ENCODE measurements at regions not wholly inside any gene's neighbourhood (a gene's known extent, or its start where the extent isn't known, plus 50 kb on each side); places are given as distances from the start of the nearest gene placed in this dataset.
A peak's percentile ranks its signal among the peaks of the same experiment; 100 is the strongest.

DNA sequence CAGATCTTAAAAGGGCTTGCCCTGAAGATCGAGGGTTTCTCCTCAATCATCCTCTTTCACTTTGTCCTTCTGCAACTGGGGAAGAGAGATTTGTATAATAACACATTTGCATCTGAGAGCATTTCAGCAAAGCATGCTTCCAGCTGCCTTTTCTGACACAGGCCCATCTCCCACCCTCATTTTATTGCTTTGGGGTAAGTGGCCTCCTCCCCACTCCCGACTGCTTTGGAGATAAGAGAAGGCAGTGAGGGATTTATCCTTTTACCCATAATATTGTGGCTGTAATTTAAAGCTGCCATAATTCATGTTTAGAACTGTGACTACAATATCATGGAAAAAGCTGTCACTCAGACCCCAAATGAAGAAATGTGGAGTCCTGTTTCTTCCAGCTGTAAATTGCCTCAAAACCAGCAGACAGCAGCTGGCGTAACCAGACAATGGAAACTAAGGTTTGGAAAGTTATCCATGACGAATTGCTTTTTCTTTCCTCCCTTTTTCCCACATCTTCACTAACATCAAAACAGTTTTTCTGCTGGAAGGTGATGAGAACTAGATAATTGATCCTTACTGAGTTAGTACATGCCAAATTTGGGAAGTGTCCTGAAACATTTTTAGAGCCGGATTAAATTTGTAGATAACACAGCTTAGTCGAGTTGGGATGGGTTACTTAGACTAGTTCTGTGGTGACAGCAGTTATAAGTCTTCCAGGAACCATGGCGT is 104.2 kb upstream of the PFN2 start:
- Histone ChIP-seq H3K9ac (ENCODE audit: low read length) (no peak overlapping the region), H3K27ac (ENCODE audit: low read depth, low read length) (no peak overlapping the region)
- no CpG with 5 or more reads among the region's 7 CpGs for WGBS (ENCODE audit: extremely low coverage, insufficient coverage, low lambda C conversion rate)

DNA sequence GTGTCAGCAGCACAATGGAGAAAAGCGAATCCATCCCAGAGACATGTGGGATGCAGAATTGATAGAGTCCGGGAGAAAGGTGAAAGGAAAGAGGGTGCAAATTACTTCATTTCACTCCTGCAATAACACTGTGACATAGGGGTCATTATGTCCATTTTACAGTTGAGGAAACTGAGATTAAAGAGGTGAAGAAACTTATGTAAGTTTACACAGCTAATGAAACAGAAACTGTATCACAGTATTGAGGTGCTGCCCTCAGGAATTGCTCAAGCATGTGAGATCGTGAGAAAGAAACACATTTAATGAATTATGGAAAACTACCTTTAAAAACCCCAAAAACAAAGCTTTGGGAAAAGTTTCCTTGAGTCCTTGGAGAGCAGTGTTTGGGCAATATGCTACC is 103.6 kb upstream of the PFN2 start:
- H3K23ac ChIP-seq (ENCODE audit: low read length) = no peak overlapping the region
- peaks cover 1% of the 10 kb centered on the region for H3K4me1 ChIP-seq (ENCODE audit: control insufficient read depth, low read depth, low read length)
- no peak overlapping the region for H2BK120ac ChIP-seq (ENCODE audit: low read depth, low read length)
- H4K8ac ChIP-seq (ENCODE audit: low read depth, low read length) = no peak overlapping the region
- H3K18ac ChIP-seq (ENCODE audit: low read length) = no peak overlapping the region
- no peak overlapping the region for H4K5ac ChIP-seq (ENCODE audit: low read length)
- no peaks in the 10 kb centered on the region for H3K79me1 ChIP-seq (ENCODE audit: low read length)
- DNase-seq = no peak
- WGBS (ENCODE audit: extremely low coverage, insufficient coverage, low lambda C conversion rate) = no CpG with 5 or more reads among the region's 3 CpGs
- no peaks in the 10 kb centered on the region for H3K36me3 ChIP-seq (ENCODE audit: control insufficient read depth, insufficient read depth, low read length)
- H3K27me3 ChIP-seq (ENCODE audit: insufficient read depth, low read length, poor library complexity) = no peaks in the 10 kb centered on the region
- no peak overlapping the region for H3K4ac ChIP-seq (ENCODE audit: low read depth, low read length)
- H3K9ac ChIP-seq (ENCODE audit: low read length) = no peak overlapping the region
- no peak overlapping the region for H3K4me2 ChIP-seq (ENCODE audit: low read length)
- H3K56ac ChIP-seq (ENCODE audit: low read length) = no peak overlapping the region
- H3K27ac ChIP-seq (ENCODE audit: low read depth, low read length) = no peak overlapping the region
- H2AK5ac ChIP-seq (ENCODE audit: low read length) = no peak overlapping the region
- no peaks in the 10 kb centered on the region for H3K79me2 ChIP-seq (ENCODE audit: control insufficient read depth, insufficient read depth, low read length)
- no peak overlapping the region for H2BK5ac ChIP-seq (ENCODE audit: low read length)
- H3K4me3 ChIP-seq (ENCODE audit: low read length) = no peak overlapping the region
- H2BK15ac ChIP-seq (replicated peaks; ENCODE audit: low read depth) = no peak overlapping the region

More for the DNA sequence above, 104.2 kb upstream of the PFN2 start:
- Histone ChIP-seq H3K36me3 (ENCODE audit: control insufficient read depth, insufficient read depth, low read length) (no peaks in the 10 kb centered on the region), H3K18ac (ENCODE audit: low read length) (no peak overlapping the region), H4K5ac (ENCODE audit: low read length) (no peak overlapping the region), H2AK5ac (ENCODE audit: low read length) (no peak overlapping the region), H2BK5ac (ENCODE audit: low read length) (no peak overlapping the region), H3K4me2 (ENCODE audit: low read length) (no peak overlapping the region), H2BK15ac (replicated peaks; ENCODE audit: low read depth) (no peak overlapping the region), H3K27me3 (ENCODE audit: insufficient read depth, low read length, poor library complexity) (no peaks in the 10 kb centered on the region), H3K79me2 (ENCODE audit: control insufficient read depth, insufficient read depth, low read length) (no peaks in the 10 kb centered on the region), H3K4me1 (ENCODE audit: control insufficient read depth, low read depth, low read length) (peaks cover 1% of the 10 kb centered on the region), H3K79me1 (ENCODE audit: low read length) (no peaks in the 10 kb centered on the region), H3K23ac (ENCODE audit: low read length) (no peak overlapping the region), H3K4ac (ENCODE audit: low read depth, low read length) (no peak overlapping the region), H3K56ac (ENCODE audit: low read length) (no peak overlapping the region), H3K4me3 (ENCODE audit: low read length) (no peak overlapping the region), H4K8ac (ENCODE audit: low read depth, low read length) (no peak overlapping the region), H2BK120ac (ENCODE audit: low read depth, low read length) (no peak overlapping the region)
- no peak for DNase-seq

DNA sequence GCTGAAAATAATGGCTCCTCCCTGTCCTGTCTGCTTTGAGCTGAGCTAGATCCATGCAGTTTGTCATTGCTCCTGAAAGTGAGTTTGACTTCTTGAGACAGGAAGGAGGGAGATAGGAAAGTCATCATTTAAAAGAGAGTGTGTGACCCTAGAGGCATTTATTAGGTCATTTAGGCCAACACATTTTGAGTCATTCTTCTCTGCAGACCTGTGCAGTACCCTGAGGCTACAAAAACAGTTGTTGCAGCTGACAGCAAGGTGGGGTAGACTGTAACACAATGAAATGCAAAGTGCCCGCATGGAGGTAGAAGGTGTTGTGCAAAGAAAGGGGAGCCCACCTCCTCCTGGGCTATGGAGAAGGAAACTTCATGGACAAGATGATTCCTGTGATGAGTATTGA is 102.8 kb upstream of the PFN2 start:
- no peaks in the 10 kb centered on the region for H3K27me3 ChIP-seq (ENCODE audit: insufficient read depth, low read length, poor library complexity)
- H3K4me2 ChIP-seq (ENCODE audit: low read length) = no peak overlapping the region
- no peak overlapping the region for H2AK5ac ChIP-seq (ENCODE audit: low read length)
- peak; percentile 63 for DNase-seq
- no peak overlapping the region for H3K9ac ChIP-seq (ENCODE audit: low read length)
- no peak overlapping the region for H4K8ac ChIP-seq (ENCODE audit: low read depth, low read length)
- peaks cover 1% of the 10 kb centered on the region for H3K4me1 ChIP-seq (ENCODE audit: control insufficient read depth, low read depth, low read length)
- H3K18ac ChIP-seq (ENCODE audit: low read length) = no peak overlapping the region
- no peak overlapping the region for H2BK15ac ChIP-seq (replicated peaks; ENCODE audit: low read depth)
- no peak overlapping the region for H3K23ac ChIP-seq (ENCODE audit: low read length)
- H3K36me3 ChIP-seq (ENCODE audit: control insufficient read depth, insufficient read depth, low read length) = no peaks in the 10 kb centered on the region
- H4K5ac ChIP-seq (ENCODE audit: low read length) = no peak overlapping the region
- H3K4me3 ChIP-seq (ENCODE audit: low read length) = no peak overlapping the region
- no peak overlapping the region for H3K4ac ChIP-seq (ENCODE audit: low read depth, low read length)
- H3K79me2 ChIP-seq (ENCODE audit: control insufficient read depth, insufficient read depth, low read length) = no peaks in the 10 kb centered on the region
- H3K79me1 ChIP-seq (ENCODE audit: low read length) = no peaks in the 10 kb centered on the region
- no peak overlapping the region for H2BK120ac ChIP-seq (ENCODE audit: low read depth, low read length)
- no peak overlapping the region for H3K27ac ChIP-seq (ENCODE audit: low read depth, low read length)
- no peak overlapping the region for H2BK5ac ChIP-seq (ENCODE audit: low read length)
- no peak overlapping the region for H3K56ac ChIP-seq (ENCODE audit: low read length)
- no CpG with 5 or more reads among the region's 1 CpG for WGBS (ENCODE audit: extremely low coverage, insufficient coverage, low lambda C conversion rate)

DNA sequence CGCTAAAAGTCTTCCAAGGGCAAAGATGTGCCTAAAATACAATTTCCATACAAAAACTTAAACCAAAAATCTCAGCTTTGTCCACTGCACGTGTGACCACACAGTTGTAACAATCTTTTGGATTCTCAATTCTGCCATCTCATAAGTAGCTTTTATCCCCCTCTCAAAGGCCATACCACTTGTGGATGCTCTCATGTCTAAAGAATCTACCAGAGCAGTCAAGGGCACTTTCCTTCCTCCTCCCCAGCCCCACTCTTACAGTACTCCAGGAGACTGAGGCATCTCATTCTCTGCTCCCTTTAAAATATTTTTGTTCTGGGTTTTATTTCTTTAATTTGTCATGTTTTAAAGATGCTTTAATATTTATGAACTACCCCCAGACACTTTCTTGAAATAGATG is 102.3 kb upstream of the PFN2 start:
- no peaks in the 10 kb centered on the region for H3K79me1 ChIP-seq (ENCODE audit: low read length)
- no peak overlapping the region for H4K8ac ChIP-seq (ENCODE audit: low read depth, low read length)
- no peak overlapping the region for H3K4me2 ChIP-seq (ENCODE audit: low read length)
- no peak overlapping the region for H2BK15ac ChIP-seq (replicated peaks; ENCODE audit: low read depth)
- peaks cover 1% of the 10 kb centered on the region for H3K4me1 ChIP-seq (ENCODE audit: control insufficient read depth, low read depth, low read length)
- no peak overlapping the region for H3K9ac ChIP-seq (ENCODE audit: low read length)
- H3K18ac ChIP-seq (ENCODE audit: low read length) = no peak overlapping the region
- H2BK5ac ChIP-seq (ENCODE audit: low read length) = no peak overlapping the region
- H3K56ac ChIP-seq (ENCODE audit: low read length) = no peak overlapping the region
- no peak overlapping the region for H3K4me3 ChIP-seq (ENCODE audit: low read length)
- H3K4ac ChIP-seq (ENCODE audit: low read depth, low read length) = no peak overlapping the region
- H3K79me2 ChIP-seq (ENCODE audit: control insufficient read depth, insufficient read depth, low read length) = no peaks in the 10 kb centered on the region
- no peak overlapping the region for H2BK120ac ChIP-seq (ENCODE audit: low read depth, low read length)
- H3K27me3 ChIP-seq (ENCODE audit: insufficient read depth, low read length, poor library complexity) = no peaks in the 10 kb centered on the region
- H3K36me3 ChIP-seq (ENCODE audit: control insufficient read depth, insufficient read depth, low read length) = no peaks in the 10 kb centered on the region
- no peak overlapping the region for H3K27ac ChIP-seq (ENCODE audit: low read depth, low read length)
- H2AK5ac ChIP-seq (ENCODE audit: low read length) = no peak overlapping the region
- peak; percentile 71 for DNase-seq
- no peak overlapping the region for H4K5ac ChIP-seq (ENCODE audit: low read length)
- WGBS (ENCODE audit: extremely low coverage, insufficient coverage, low lambda C conversion rate) = no CpG with 5 or more reads among the region's 2 CpGs
- no peak overlapping the region for H3K23ac ChIP-seq (ENCODE audit: low read length)

DNA sequence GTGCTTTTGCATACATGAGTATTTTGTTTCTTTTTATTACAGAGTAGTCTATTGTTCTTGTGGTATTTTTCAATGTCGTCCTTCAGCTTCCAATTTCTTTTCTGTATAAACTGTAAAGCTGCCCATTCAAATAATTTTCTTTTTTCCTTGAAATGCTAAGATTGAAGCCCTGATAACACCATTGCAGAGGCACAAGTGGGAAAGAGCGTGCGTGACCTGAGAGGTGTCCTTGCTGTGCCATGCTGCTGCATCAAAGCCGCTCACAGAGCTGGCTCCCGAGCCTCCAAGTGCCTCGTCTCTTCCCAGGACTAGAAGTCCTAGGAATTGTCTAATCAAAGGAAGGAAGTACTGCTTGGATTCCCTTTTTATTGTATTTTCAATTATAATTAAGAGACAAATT is 101.9 kb upstream of the PFN2 start:
- H2BK15ac ChIP-seq (replicated peaks; ENCODE audit: low read depth) = no peak overlapping the region
- H3K4me3 ChIP-seq (ENCODE audit: low read length) = no peak overlapping the region
- no peaks in the 10 kb centered on the region for H3K79me1 ChIP-seq (ENCODE audit: low read length)
- DNase-seq = no peak
- H3K23ac ChIP-seq (ENCODE audit: low read length) = no peak overlapping the region
- H2BK120ac ChIP-seq (ENCODE audit: low read depth, low read length) = no peak overlapping the region
- H2AK5ac ChIP-seq (ENCODE audit: low read length) = no peak overlapping the region
- H2BK5ac ChIP-seq (ENCODE audit: low read length) = no peak overlapping the region
- H4K5ac ChIP-seq (ENCODE audit: low read length) = no peak overlapping the region
- no peak overlapping the region for H3K18ac ChIP-seq (ENCODE audit: low read length)
- H3K4ac ChIP-seq (ENCODE audit: low read depth, low read length) = no peak overlapping the region
- H3K4me1 ChIP-seq (ENCODE audit: control insufficient read depth, low read depth, low read length) = peaks cover 1% of the 10 kb centered on the region
- H3K4me2 ChIP-seq (ENCODE audit: low read length) = no peak overlapping the region
- no peaks in the 10 kb centered on the region for H3K27me3 ChIP-seq (ENCODE audit: insufficient read depth, low read length, poor library complexity)
- no peak overlapping the region for H3K56ac ChIP-seq (ENCODE audit: low read length)
- no peaks in the 10 kb centered on the region for H3K36me3 ChIP-seq (ENCODE audit: control insufficient read depth, insufficient read depth, low read length)
- H3K27ac ChIP-seq (ENCODE audit: low read depth, low read length) = no peak overlapping the region
- no CpG with 5 or more reads among the region's 6 CpGs for WGBS (ENCODE audit: extremely low coverage, insufficient coverage, low lambda C conversion rate)
- H4K8ac ChIP-seq (ENCODE audit: low read depth, low read length) = no peak overlapping the region
- no peak overlapping the region for H3K9ac ChIP-seq (ENCODE audit: low read length)
- H3K79me2 ChIP-seq (ENCODE audit: control insufficient read depth, insufficient read depth, low read length) = no peaks in the 10 kb centered on the region

DNA sequence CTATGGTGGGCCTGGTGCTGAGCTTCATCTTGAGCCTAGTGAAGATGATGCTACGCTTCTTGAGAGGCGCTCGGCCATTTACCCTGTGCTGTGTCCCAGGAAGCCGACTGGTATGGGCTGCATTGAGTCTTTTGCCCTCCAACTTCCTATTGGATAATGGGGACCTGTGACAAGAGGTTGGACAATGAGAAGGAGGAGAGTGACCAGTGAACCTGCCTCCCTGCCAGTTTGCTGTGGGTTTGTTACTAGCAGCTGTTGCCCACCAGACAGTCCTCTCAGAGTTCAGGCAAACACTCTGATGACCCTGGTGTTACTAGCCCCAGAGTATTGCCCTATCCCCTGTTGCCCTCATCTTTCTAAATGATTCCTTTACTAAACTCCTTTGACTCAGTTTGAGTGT is 99.6 kb upstream of the PFN2 start:
- WGBS (ENCODE audit: extremely low coverage, insufficient coverage, low lambda C conversion rate) = no CpG with 5 or more reads among the region's 4 CpGs
- H3K23ac ChIP-seq (ENCODE audit: low read length) = no peak overlapping the region
- no peak overlapping the region for H3K9ac ChIP-seq (ENCODE audit: low read length)
- peaks cover 1% of the 10 kb centered on the region for H3K4me1 ChIP-seq (ENCODE audit: control insufficient read depth, low read depth, low read length)
- H3K56ac ChIP-seq (ENCODE audit: low read length) = no peak overlapping the region
- H3K27me3 ChIP-seq (ENCODE audit: insufficient read depth, low read length, poor library complexity) = no peaks in the 10 kb centered on the region
- H2BK5ac ChIP-seq (ENCODE audit: low read length) = no peak overlapping the region
- no peak overlapping the region for H3K27ac ChIP-seq (ENCODE audit: low read depth, low read length)
- no peak overlapping the region for H3K4me3 ChIP-seq (ENCODE audit: low read length)
- H4K5ac ChIP-seq (ENCODE audit: low read length) = no peak overlapping the region
- no peaks in the 10 kb centered on the region for H3K79me1 ChIP-seq (ENCODE audit: low read length)
- H3K4ac ChIP-seq (ENCODE audit: low read depth, low read length) = no peak overlapping the region
- no peak overlapping the region for H4K8ac ChIP-seq (ENCODE audit: low read depth, low read length)
- H2BK15ac ChIP-seq (replicated peaks; ENCODE audit: low read depth) = no peak overlapping the region
- no peak overlapping the region for H3K4me2 ChIP-seq (ENCODE audit: low read length)
- DNase-seq = no peak
- no peak overlapping the region for H2BK120ac ChIP-seq (ENCODE audit: low read depth, low read length)
- H2AK5ac ChIP-seq (ENCODE audit: low read length) = no peak overlapping the region
- no peak overlapping the region for H3K18ac ChIP-seq (ENCODE audit: low read length)
- no peaks in the 10 kb centered on the region for H3K79me2 ChIP-seq (ENCODE audit: control insufficient read depth, insufficient read depth, low read length)
- H3K36me3 ChIP-seq (ENCODE audit: control insufficient read depth, insufficient read depth, low read length) = no peaks in the 10 kb centered on the region

Data from mesendoderm (in vitro differentiated cells).